Tibial nerve (tissue), 4 donors: ENCODE measurements at regions not wholly inside any gene's neighbourhood (a gene's known extent, or its start where the extent isn't known, plus 50 kb on each side); places are given as distances from the start of the nearest gene placed in this dataset.

Experiments
- DNase-seq, 2 donors: peaks; one replicate each; pipeline ENCODE4 v3.0.0-alpha.2; 2019; ENCODE audit warnings: low spot score in 2 of 2
- H3K27ac ChIP-seq, 4 donors: fragments of 200-600 bp; sonication (generic) in 3 of 4; one replicate each; pipeline ENCODE4 v1.5.1; 2017 to 2019; ENCODE audit warnings: mild to moderate bottlenecking in 1 of 4
- H3K27me3 ChIP-seq, 2 donors: fragments of 200-600 bp; sonication (generic) in 1 of 2; one replicate each; pipeline versions ENCODE4 v1.5.1 to v1.6.0; 2017 to 2019
- H3K36me3 ChIP-seq, 3 donors: fragments of 200-600 bp; sonication (generic); one replicate each; pipeline ENCODE4 v1.5.1; 2018 to 2019
- H3K4me1 ChIP-seq, 4 donors: fragments of 200-600 bp; sonication (generic) in 3 of 4; one replicate each; pipeline ENCODE4 v1.5.1; 2017 to 2019
- H3K4me3 ChIP-seq, 4 donors: fragments of 200-600 bp; sonication (generic) in 3 of 4; one replicate each; pipeline ENCODE4 v1.5.1; 2017 to 2019; ENCODE audit warnings: mild to moderate bottlenecking in 1 of 4, moderate library complexity in 1 of 4
- H3K9me3 ChIP-seq, 4 donors: fragments of 200-600 bp; sonication (generic) in 3 of 4; one replicate each; pipeline ENCODE4 v1.5.1; 2017 to 2019
- CTCF ChIP-seq, 5 experiments: fragments of 200-600 bp in 3 of 5; fragments of 450-650 bp in 2 of 5; sonication (generic) in 3 of 5; IDR thresholded peaks; one replicate each; pipeline ENCODE4 v1.5.1; 2016 to 2019; ENCODE audit warnings: antibody characterized with exemption in 5 of 5, mild to moderate bottlenecking in 3 of 5, moderate library complexity in 2 of 5
- EP300 ChIP-seq, 2 donors: sonication (generic); formaldehyde crosslinking; IDR thresholded peaks; one replicate each; pipeline ENCODE4 v1.6.1; 2017; ENCODE audit warnings: antibody characterized with exemption in 2 of 2, mild to moderate bottlenecking in 1 of 2
- POLR2A ChIP-seq, 2 donors: fragments of 450-650 bp; IDR thresholded peaks; one replicate each; pipeline ENCODE4 v1.6.1; 2017; ENCODE audit warnings: antibody characterized with exemption in 2 of 2, mild to moderate bottlenecking in 2 of 2, moderate library complexity in 2 of 2
- WGBS, 2 donors: methylation state at CpG; one replicate each; pipeline ENCODE4 v1.1.5; 2018; 5-methylcytosine and 5-hydroxymethylcytosine counted together

GRCh38 chr13:44726214-44726613 lies 150.1 kb upstream of the TSC22D1 start:
- no peak overlapping the region for H3K4me3 ChIP-seq
- no peaks in the 10 kb centered on the region for H3K27me3 ChIP-seq
- no peak overlapping the region for H3K27ac ChIP-seq
- DNase-seq = no peak
- peaks cover 0 to under 1% (median 0%) of the 10 kb centered on the region in 4 donors for H3K4me1 ChIP-seq
- H3K36me3 ChIP-seq = no peaks in the 10 kb centered on the region
- no peak for TF ChIP-seq POLR2A (IDR thresholded peaks at IDR 0.05)
- TF ChIP-seq CTCF (IDR thresholded peaks at IDR 0.05) = no peak
- no peak for TF ChIP-seq EP300 (IDR thresholded peaks at IDR 0.05)
- WGBS, 2 donors = 79 to 95% methylated on average over 3 of the region's 3 CpGs
- peaks cover 0 to 9% (median 0%) of the 10 kb centered on the region in 4 donors for H3K9me3 ChIP-seq

DNA sequence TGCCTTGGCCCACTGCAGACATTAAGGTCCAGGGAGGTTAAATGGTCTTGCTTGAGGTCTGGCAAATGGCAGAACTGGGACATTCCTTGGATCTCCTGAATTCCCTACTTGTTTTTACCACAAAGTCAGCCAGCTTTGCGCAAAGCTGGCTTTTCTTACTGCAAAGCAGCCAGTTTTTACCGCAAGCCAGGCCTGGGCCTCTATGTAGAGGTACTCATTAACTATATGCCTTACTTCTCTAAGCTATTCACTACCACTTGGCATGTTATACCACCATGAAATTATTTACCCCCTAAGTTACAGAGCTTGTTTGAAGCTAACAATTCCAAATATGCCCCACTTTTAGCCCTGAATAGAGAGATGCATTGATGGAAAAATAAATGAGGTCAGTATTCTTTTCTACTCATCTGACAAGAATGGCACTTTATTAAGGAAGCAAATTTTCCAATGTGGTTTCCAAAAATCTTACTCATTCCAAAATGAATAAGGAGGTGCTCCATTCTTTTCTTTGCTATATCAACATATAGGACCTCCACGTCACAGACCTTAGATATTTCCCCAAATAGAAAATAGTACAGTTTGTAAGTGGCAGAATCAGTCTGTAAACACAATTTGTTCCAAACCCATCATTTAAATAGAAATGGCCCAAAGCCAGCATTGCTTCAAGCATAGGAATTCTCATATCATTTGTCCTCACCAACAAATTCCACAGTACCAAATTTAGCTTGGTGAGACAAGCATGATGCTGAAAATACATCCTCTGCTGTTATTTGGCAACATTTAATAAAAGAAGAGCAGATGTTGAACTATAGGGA lies 143.9 kb upstream of the TSC22D1 start:
- Histone ChIP-seq H3K4me3 (no peak overlapping the region), H3K27ac (peak overlapping the region in 2 of 4 donors; percentile 69 to 72), H3K27me3 (no peaks in the 10 kb centered on the region), H3K9me3 (peaks cover 0 to 9% (median 0%) of the 10 kb centered on the region in 4 donors), H3K4me1 (peaks cover 0 to 35% (median 12%) of the 10 kb centered on the region in 4 donors), H3K36me3 (no peaks in the 10 kb centered on the region)
- DNase-seq = peak in 1 of 2 donors; percentile 19
- TF ChIP-seq CTCF (IDR thresholded peaks at IDR 0.05) (no peak), EP300 (IDR thresholded peaks at IDR 0.05) (peak in 1 of 2 donors; percentile 42)
- 26 to 37% methylated on average over 3 of the region's 3 CpGs for WGBS, 2 donors

GRCh38 chr13:44718467-44718866 lies 142.3 kb upstream of the TSC22D1 start:
- H3K27me3 ChIP-seq = no peaks in the 10 kb centered on the region
- peaks cover 0 to 51% (median 18%) of the 10 kb centered on the region in 4 donors for H3K4me1 ChIP-seq
- no peak overlapping the region for H3K4me3 ChIP-seq
- WGBS, 2 donors = 87 to 95% methylated on average over 4 of the region's 4 CpGs
- no peak for DNase-seq
- TF ChIP-seq EP300 (IDR thresholded peaks at IDR 0.05) = no peak
- no peak for TF ChIP-seq CTCF (IDR thresholded peaks at IDR 0.05)
- TF ChIP-seq POLR2A (IDR thresholded peaks at IDR 0.05) = no peak
- H3K36me3 ChIP-seq = no peaks in the 10 kb centered on the region
- H3K9me3 ChIP-seq = peaks cover 0 to 9% (median 0%) of the 10 kb centered on the region in 4 donors
- H3K27ac ChIP-seq = no peak overlapping the region

GRCh38 chr13:44715287-44716230 lies 139.4 kb upstream of the TSC22D1 start:
- TF ChIP-seq EP300 (IDR thresholded peaks at IDR 0.05) (peak in 1 of 2 donors; percentile 25), CTCF (IDR thresholded peaks at IDR 0.05) (no peak), POLR2A (IDR thresholded peaks at IDR 0.05) (no peak)
- no peaks in the 10 kb centered on the region for H3K36me3 ChIP-seq
- peaks cover 0 to 44% (median 17%) of the 10 kb centered on the region in 4 donors for H3K4me1 ChIP-seq
- 51 to 53% methylated on average over 11 of the region's 11 CpGs for WGBS, 2 donors
- DNase-seq = peak in 1 of 2 donors; percentile 30
- H3K27me3 ChIP-seq = no peaks in the 10 kb centered on the region
- no peaks in the 10 kb centered on the region for H3K9me3 ChIP-seq
- H3K4me3 ChIP-seq = no peak overlapping the region
- H3K27ac ChIP-seq = peak overlapping the region in 2 of 4 donors; percentile 34 to 45
